Fibroblast of mammary gland (primary cell): ENCODE measurements at regions not wholly inside any gene's neighbourhood (a gene's known extent, or its start where the extent isn't known, plus 50 kb on each side); places are given as distances from the start of the nearest gene placed in this dataset.
A peak's percentile ranks its signal among the peaks of the same experiment; 100 is the strongest.

Experiments used
- DNase-seq: peaks from one replicate; pipeline ENCODE4 v3.0.0-alpha.2; 2010; ENCODE audit warnings: low read depth
- H3K4me3 ChIP-seq: 2 replicates; pipeline ENCODE4 v1.5.1; 2011; ENCODE audit warnings: low read depth, mild to moderate bottlenecking, low read length, moderate library complexity; ENCODE audit not compliant: control insufficient read depth
- TF ChIP-seq, protein P1 (sequence below): conservative IDR thresholded peaks from 2 replicates; pipeline ENCODE4 v1.5.1; 2011; ENCODE audit warnings: low read depth, low read length, inconsistent platforms; ENCODE audit not compliant: control insufficient read depth, insufficient read depth

DNA sequence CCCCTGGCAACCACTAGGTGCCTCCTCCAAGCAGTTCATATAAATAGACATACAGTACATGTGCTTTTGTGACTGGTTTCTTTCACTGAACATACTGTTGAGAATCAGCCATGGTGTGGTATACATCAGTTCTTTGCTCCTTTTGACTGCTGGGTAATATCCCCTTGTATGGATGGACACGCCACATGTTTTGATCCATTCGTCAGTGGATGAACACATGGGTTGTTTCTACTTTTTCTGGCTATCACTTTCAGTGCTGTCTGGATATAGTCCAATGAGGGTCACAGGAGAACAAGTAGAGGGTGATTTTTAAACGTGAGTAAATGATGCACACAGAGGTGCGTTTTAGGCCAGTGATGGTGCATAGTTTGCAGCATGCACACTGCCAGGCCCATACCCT is 183.9 kb downstream of the FOXA2 start:
- TF ChIP-seq, protein P1, sequence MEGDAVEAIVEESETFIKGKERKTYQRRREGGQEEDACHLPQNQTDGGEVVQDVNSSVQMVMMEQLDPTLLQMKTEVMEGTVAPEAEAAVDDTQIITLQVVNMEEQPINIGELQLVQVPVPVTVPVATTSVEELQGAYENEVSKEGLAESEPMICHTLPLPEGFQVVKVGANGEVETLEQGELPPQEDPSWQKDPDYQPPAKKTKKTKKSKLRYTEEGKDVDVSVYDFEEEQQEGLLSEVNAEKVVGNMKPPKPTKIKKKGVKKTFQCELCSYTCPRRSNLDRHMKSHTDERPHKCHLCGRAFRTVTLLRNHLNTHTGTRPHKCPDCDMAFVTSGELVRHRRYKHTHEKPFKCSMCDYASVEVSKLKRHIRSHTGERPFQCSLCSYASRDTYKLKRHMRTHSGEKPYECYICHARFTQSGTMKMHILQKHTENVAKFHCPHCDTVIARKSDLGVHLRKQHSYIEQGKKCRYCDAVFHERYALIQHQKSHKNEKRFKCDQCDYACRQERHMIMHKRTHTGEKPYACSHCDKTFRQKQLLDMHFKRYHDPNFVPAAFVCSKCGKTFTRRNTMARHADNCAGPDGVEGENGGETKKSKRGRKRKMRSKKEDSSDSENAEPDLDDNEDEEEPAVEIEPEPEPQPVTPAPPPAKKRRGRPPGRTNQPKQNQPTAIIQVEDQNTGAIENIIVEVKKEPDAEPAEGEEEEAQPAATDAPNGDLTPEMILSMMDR, result no peak
- DNase-seq, result no peak
- H3K4me3 ChIP-seq, result no peak overlapping the region

- DNase-seq, result no peak
- no peak overlapping the region for H3K4me3 ChIP-seq
- TF ChIP-seq, protein P1, result no peak
Observed at GRCh38 chr20:22394583-22394982, 189.8 kb downstream of the FOXA2 start.

- no peak for DNase-seq
- TF ChIP-seq, protein P1, result no peak
- no peak overlapping the region for H3K4me3 ChIP-seq
Observed at GRCh38 chr20:22390543-22390903, 193.8 kb downstream of the FOXA2 start.

DNA sequence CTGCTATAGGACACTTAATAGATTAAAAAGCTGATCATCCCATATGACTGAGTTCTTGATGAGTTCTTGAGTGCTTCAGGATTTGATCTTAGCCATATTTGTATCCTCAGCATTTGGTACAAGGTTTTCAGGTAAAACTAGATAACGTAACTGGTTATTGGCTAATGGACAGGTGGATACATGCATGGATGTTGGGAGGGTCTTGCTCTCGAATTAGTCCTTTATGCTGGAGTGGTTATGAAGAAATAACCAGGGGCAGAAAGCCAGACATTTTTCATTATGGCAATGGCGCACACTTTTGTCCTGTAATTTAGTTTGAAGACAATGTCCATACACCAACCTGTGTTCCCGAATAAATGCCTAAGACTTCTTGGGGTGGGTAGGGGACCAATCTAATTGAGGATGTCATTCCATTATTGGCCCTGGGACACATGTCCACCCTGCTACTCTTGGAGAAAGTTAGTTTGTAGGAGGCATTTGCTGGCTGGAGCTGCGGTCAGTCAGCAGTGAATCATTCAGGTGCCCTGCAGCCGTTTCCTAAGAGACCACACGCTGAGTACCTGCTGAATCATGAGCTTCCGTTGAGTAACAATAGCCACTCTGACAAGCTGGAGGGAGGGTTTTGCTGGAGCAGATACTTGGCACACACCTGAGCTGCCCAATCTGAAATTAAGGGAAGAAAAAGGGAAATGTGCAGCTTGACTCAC is 194.4 kb downstream of the FOXA2 start:
- TF ChIP-seq, protein P1, result no peak
- H3K4me3 ChIP-seq, result no peak overlapping the region
- DNase-seq, result peak; percentile 65

- DNase-seq, result no peak
- TF ChIP-seq, protein P1, result no peak
- no peak overlapping the region for H3K4me3 ChIP-seq
Observed at GRCh38 chr20:22387452-22387851, 196.9 kb downstream of the FOXA2 start.

DNA sequence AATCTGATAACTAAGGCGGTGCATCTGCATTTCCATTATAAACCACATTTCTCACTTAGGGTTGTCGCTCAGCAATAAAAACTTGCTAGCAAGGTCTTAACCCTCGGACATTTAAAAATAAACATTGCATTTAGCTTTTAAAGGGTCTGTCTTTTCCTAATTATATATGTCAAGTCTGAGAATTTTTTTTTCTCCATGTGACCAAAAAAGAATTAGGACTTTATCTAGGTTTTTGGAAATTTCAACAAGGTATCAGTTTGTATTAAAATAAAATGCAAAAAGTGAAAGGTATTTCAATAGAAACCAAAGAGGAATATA is 198.1 kb downstream of the FOXA2 start:
- no peak for DNase-seq
- TF ChIP-seq, protein P1, result no peak
- no peak overlapping the region for H3K4me3 ChIP-seq
